ENCODE measurements at regions not wholly inside any gene's neighbourhood (a gene's known extent, or its start where the extent isn't known, plus 50 kb on each side); places are given as distances from the start of the nearest gene placed in this dataset.
"Not testable (repeated sequence)": the region's sequence is repeated elsewhere in the genome, so short reads cannot be mapped to it uniquely, and the experiment has no call there.

DNA sequence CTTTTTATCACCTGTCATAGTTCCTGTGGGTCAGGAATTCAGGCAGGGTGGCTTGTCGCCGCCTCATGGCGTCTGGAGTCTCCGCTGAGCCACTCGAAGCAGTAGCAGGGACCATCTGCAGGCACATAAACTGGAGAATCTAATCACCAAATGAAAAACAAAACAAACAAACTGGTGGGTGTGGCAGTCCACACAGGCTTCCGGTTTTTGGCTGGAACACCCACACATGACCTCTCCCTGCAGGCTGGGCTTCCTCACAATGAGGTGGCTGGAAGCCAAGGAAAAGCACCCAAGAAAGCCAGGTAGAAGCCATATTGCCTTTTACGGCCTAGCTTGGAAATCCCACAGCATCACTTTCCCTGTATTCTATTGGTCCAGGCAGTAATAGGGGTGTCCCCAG lies 197.0 kb downstream of the SYK start:
- Mint-ChIP-seq H3K36me3 (no peaks in the 10 kb centered on the region), H3K4me1 (no peaks in the 10 kb centered on the region), H3K9me3 (no peaks in the 10 kb centered on the region), H3K27ac (no peak overlapping the region), H3K4me3 (no peak overlapping the region), H3K27me3 (no peaks in the 10 kb centered on the region)
- no peak for ATAC-seq

GRCh38 chr9:90999425-91000397 lies 198.1 kb downstream of the SYK start:
- H3K36me3 Mint-ChIP-seq = no peaks in the 10 kb centered on the region
- no peaks in the 10 kb centered on the region for H3K9me3 Mint-ChIP-seq
- no peaks in the 10 kb centered on the region for H3K27me3 Mint-ChIP-seq
- H3K4me3 Mint-ChIP-seq = no peak overlapping the region
- no peak overlapping the region for H3K27ac Mint-ChIP-seq
- H3K4me1 Mint-ChIP-seq = no peaks in the 10 kb centered on the region
- ATAC-seq = no peak

DNA sequence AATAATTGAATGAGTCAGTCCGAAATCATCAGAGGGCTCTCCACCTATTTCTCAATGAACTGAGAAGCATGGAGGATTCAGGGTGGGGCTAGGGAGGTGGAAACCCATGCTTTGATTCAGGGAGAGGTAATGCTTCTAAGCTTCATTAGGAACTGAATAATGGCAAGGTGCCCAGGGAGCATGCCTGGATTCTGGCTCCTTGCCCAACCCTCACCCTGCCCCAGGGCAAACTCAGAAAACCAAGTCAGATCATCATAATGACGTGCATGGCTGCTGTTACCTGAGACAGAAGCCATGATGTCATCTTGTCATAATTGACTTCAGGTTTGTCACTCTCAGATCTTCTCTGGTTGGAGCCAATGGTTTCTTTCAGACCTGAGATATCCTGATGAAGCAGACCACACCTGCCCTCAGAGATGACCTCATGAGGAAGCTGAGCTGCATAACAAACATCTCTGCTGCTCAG lies 199.6 kb downstream of the SYK start:
- ATAC-seq = no peak
- Mint-ChIP-seq H3K27me3 (no peaks in the 10 kb centered on the region), H3K27ac (no peak overlapping the region), H3K36me3 (no peaks in the 10 kb centered on the region), H3K4me3 (no peak overlapping the region), H3K4me1 (no peaks in the 10 kb centered on the region), H3K9me3 (no peaks in the 10 kb centered on the region)

- no peaks in the 10 kb centered on the region for H3K9me3 Mint-ChIP-seq
- no peaks in the 10 kb centered on the region for H3K27me3 Mint-ChIP-seq
- H3K4me3 Mint-ChIP-seq = no peak overlapping the region
- H3K4me1 Mint-ChIP-seq = no peaks in the 10 kb centered on the region
- H3K36me3 Mint-ChIP-seq = no peaks in the 10 kb centered on the region
- H3K27ac Mint-ChIP-seq = no peak overlapping the region
- ATAC-seq = no peak
Measured at GRCh38 chr9:91004484-91004883, 202.9 kb downstream of the SYK start.

GRCh38 chr9:91004992-91005391 lies 203.4 kb downstream of the SYK start:
- no peak for ATAC-seq
- no peaks in the 10 kb centered on the region for H3K36me3 Mint-ChIP-seq
- H3K27ac Mint-ChIP-seq = peak overlapping the region; percentile 18

DNA sequence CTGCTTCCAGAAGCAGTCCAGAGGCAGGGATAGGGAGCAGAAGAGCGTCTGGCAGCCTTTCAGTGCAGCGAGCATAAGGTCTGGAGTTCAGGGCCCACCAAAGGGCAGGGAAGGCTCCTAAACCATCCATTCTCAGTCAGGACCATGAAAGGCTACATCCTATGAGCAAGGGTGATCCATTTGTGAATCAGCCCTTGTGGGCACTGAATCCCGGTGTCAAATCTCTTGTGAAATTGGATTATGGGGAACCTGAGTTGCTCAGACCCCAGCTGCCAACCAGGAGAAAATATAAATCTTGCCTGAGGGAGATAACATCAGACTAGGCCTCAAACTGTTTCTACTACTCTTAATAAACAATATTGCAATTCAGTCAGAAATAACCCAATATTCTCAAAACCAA lies 204.4 kb downstream of the SYK start:
- Mint-ChIP-seq H3K27me3 (no peaks in the 10 kb centered on the region), H3K4me1 (no peaks in the 10 kb centered on the region), H3K27ac (no peak overlapping the region), H3K9me3 (peaks cover 3% of the 10 kb centered on the region), H3K36me3 (no peaks in the 10 kb centered on the region), H3K4me3 (no peak overlapping the region)
- no peak for ATAC-seq

More at GRCh38 chr9:91004992-91005391, 203.4 kb downstream of the SYK start:
- Mint-ChIP-seq H3K4me1 (no peaks in the 10 kb centered on the region), H3K27me3 (no peaks in the 10 kb centered on the region), H3K4me3 (no peak overlapping the region), H3K9me3 (peaks cover 3% of the 10 kb centered on the region)

DNA sequence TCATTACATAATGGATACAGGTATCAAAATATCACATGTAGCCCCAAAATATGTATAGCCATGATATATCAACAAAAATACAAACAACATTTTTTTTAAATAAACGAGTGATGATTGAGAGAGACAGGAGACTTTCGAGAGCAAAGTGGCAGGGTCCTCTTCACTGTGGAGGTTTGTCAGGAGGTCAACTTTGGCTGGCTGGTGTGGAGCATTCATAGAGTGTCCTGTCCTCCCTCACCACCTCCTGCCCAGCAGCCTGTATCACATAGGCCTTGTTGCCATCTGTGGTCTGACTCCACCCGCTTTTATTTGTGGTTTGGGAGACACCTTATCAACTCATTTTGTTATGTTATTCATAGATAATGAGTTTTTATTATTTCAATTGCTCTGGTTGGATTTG lies 206.9 kb downstream of the SYK start:
- H3K9me3 Mint-ChIP-seq = peaks cover 9% of the 10 kb centered on the region
- no peaks in the 10 kb centered on the region for H3K4me1 Mint-ChIP-seq
- no peak overlapping the region for H3K4me3 Mint-ChIP-seq
- no peak overlapping the region for H3K27ac Mint-ChIP-seq
- peaks cover 9% of the 10 kb centered on the region for H3K27me3 Mint-ChIP-seq
- no peak for ATAC-seq
- peaks cover 9% of the 10 kb centered on the region for H3K36me3 Mint-ChIP-seq

DNA sequence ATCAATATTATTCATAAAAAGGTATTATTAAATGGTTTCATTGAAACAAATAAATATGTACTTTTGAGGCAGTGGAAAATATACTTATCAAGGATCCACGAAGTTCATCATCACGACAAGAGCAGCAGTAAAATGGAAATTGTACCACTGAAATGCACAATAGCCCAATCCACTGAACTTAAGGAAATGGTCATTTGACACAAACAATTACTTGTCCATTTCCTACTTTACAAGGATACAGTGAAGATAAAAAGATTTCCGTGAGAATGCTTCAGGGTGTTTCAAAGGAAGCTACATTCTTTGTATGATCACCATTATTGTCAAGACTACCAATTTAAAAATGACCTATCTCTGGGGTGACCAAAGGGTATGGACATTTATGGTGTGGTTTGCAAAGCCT lies 210.3 kb downstream of the SYK start:
- peaks cover 23% of the 10 kb centered on the region for H3K27me3 Mint-ChIP-seq

GRCh38 chr9:91012933-91013841 lies 211.6 kb downstream of the SYK start:
- H3K27me3 Mint-ChIP-seq = peaks cover 27% of the 10 kb centered on the region
- no peaks in the 10 kb centered on the region for H3K4me1 Mint-ChIP-seq
- ATAC-seq = no peak
- peaks cover 9% of the 10 kb centered on the region for H3K36me3 Mint-ChIP-seq
- no peak overlapping the region for H3K4me3 Mint-ChIP-seq
- H3K27ac Mint-ChIP-seq = no peak overlapping the region
- H3K9me3 Mint-ChIP-seq = peaks cover 10% of the 10 kb centered on the region

More for the DNA sequence above, 210.3 kb downstream of the SYK start:
- Mint-ChIP-seq H3K4me1 (no peaks in the 10 kb centered on the region), H3K27ac (no peak overlapping the region), H3K4me3 (no peak overlapping the region), H3K36me3 (peaks cover 9% of the 10 kb centered on the region), H3K9me3 (peaks cover 9% of the 10 kb centered on the region)
- ATAC-seq = no peak

DNA sequence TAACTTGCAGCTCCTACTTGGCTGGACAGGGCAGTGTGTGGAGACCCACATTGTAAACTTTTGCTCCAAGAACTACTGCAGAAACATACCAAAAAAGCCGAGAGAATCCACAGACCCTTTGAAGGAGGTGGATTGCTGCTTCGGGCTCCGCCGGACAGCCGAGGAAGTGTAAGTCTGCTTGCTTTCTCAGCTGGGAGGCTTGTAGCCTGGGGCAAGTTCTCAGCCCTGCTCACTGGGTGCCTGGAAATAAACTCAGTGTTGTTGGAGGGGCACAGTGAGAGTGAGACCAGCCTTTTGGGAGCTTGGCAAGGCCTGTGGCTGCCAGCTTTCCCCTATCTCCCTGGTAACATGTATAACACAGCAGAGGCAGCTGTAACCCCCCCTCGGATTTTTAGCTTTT lies 215.6 kb downstream of the SYK start:
- Mint-ChIP-seq H3K27me3 (peaks cover 31% of the 10 kb centered on the region), H3K4me1 (peaks cover 15% of the 10 kb centered on the region), H3K4me3 (no peak overlapping the region), H3K27ac (no peak overlapping the region), H3K36me3 (peaks cover 9% of the 10 kb centered on the region), H3K9me3 (peaks cover 9% of the 10 kb centered on the region)
- no peak for ATAC-seq

DNA sequence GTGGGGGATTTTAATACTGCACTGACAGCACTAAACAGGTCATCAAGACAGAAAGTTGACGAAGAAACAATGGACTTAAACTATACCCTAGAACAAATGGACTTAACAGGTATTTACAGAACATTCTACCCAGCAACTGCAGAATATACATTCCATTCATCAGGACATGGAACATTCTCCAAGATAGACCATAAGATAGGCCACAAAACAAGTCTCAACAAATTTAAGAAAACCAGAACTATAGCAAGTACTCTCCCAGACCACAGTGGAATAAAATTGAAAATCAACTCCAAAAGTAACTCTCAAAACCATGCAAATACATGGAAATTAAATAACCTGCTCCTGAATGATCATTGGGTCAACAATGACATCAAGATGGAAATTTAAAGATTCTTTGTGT lies 218.3 kb downstream of the SYK start:
- peaks cover 15% of the 10 kb centered on the region for H3K4me1 Mint-ChIP-seq
- not testable (repeated sequence) for H3K36me3 Mint-ChIP-seq, H3K4me3 Mint-ChIP-seq, H3K27ac Mint-ChIP-seq, H3K9me3 Mint-ChIP-seq, ATAC-seq
- peaks cover 16% of the 10 kb centered on the region for H3K27me3 Mint-ChIP-seq

GRCh38 chr9:91021656-91022055 lies 220.0 kb downstream of the SYK start:
- H3K9me3 Mint-ChIP-seq, H3K4me3 Mint-ChIP-seq, H3K27ac Mint-ChIP-seq: not testable (repeated sequence)

DNA sequence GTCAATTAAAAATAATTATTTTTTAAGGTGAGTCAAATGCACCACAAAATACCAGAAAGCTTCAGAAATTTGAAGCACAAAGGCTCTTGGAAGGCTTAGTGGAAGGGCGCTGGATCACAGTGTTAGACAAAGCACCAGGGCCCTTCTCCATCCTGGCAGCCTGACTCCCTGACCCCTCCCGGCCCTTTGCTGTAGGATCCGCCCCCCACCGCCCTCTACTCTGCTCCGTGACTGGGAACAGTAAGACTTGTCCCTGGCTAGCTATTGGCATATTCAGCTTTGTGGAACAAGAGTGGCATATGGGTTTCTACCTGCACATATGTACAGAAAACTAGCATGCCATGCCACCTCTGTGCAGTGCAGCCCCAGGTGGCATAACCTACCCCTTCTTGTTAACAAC lies 222.1 kb downstream of the SYK start:
- H3K4me3 Mint-ChIP-seq = no peak overlapping the region
- H3K27me3 Mint-ChIP-seq = peaks cover 18% of the 10 kb centered on the region
- peaks cover 15% of the 10 kb centered on the region for H3K4me1 Mint-ChIP-seq
- no peak overlapping the region for H3K27ac Mint-ChIP-seq
- ATAC-seq = peak; percentile 45
- peaks cover 5% of the 10 kb centered on the region for H3K9me3 Mint-ChIP-seq
- H3K36me3 Mint-ChIP-seq = no peaks in the 10 kb centered on the region

More at GRCh38 chr9:91021656-91022055, 220.0 kb downstream of the SYK start:
- not testable (repeated sequence) for H3K36me3 Mint-ChIP-seq, ATAC-seq
- Mint-ChIP-seq H3K4me1 (peaks cover 15% of the 10 kb centered on the region), H3K27me3 (peaks cover 17% of the 10 kb centered on the region)

GRCh38 chr9:91024841-91025240 lies 223.2 kb downstream of the SYK start:
- Mint-ChIP-seq H3K27me3 (peaks cover 26% of the 10 kb centered on the region), H3K36me3 (no peaks in the 10 kb centered on the region), H3K27ac (no peak overlapping the region), H3K4me1 (peaks cover 15% of the 10 kb centered on the region), H3K4me3 (no peak overlapping the region), H3K9me3 (peaks cover 5% of the 10 kb centered on the region)
- ATAC-seq = no peak

DNA sequence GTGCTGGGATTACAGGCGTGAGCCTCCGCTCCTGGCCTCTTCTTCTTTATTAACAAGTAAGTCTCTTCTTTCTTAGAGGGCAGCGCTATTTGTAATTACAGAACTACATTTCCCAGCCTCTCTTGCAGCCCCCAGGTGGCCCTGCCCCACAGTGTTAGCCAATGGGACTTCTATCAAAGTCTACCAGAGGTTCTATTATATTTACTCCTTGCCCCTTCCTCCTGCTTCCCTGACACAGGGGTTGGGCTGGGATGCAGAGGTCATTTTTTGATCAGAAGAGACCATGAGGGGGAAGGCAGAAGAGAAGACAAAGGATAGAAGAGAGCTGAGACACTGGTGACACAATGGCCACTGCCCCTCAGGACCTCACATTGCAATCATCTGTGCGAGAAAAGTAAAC lies 224.2 kb downstream of the SYK start:
- no peaks in the 10 kb centered on the region for H3K36me3 Mint-ChIP-seq
- H3K27ac Mint-ChIP-seq = no peak overlapping the region
- no peak overlapping the region for H3K4me3 Mint-ChIP-seq
- H3K27me3 Mint-ChIP-seq = peaks cover 26% of the 10 kb centered on the region
- H3K4me1 Mint-ChIP-seq = peaks cover 10% of the 10 kb centered on the region
- peaks cover 5% of the 10 kb centered on the region for H3K9me3 Mint-ChIP-seq
- ATAC-seq = no peak

Data from stimulated activated memory B cell treated with anti-CD40 and anti-IgM and Interleukin-4, amounts not matched to agents 10 μg/mL and 1 μg/mL and 100 μg/mL, for 72 hours (primary cell).